Mesendoderm (in vitro differentiated cells): ENCODE measurements at regions not wholly inside any gene's neighbourhood (a gene's known extent, or its start where the extent isn't known, plus 50 kb on each side); places are given as distances from the start of the nearest gene placed in this dataset.

Experiments
- DNase-seq: peaks from one replicate; pipeline ENCODE4 v3.0.0; 2013
- H2AK5ac ChIP-seq: 2 replicates; pipeline ENCODE4 v1.6.1; 2013; ENCODE audit warnings: low read length, inconsistent platforms
- H2BK120ac ChIP-seq: 2 replicates; pipeline ENCODE4 v1.6.1; 2013; ENCODE audit warnings: low read depth, mild to moderate bottlenecking, low read length, moderate library complexity, mixed read lengths
- H2BK15ac ChIP-seq: replicated peaks from 2 replicates; pipeline ENCODE4 v1.6.1; 2013; ENCODE audit warnings: low read depth, mild to moderate bottlenecking, moderate library complexity
- H2BK5ac ChIP-seq: 2 replicates; pipeline ENCODE4 v1.6.1; 2013; ENCODE audit warnings: low read length, inconsistent platforms
- H3K18ac ChIP-seq: 2 replicates; pipeline ENCODE4 v1.6.1; 2013; ENCODE audit warnings: mild to moderate bottlenecking, low read length, mixed read lengths
- H3K23ac ChIP-seq: one replicate; pipeline ENCODE4 v1.6.1; 2013; ENCODE audit warnings: low read length
- H3K27ac ChIP-seq: 2 replicates; pipeline ENCODE4 v1.5.1; 2013; ENCODE audit warnings: low read depth, mild to moderate bottlenecking, inconsistent platforms, low read length, moderate library complexity
- H3K27me3 ChIP-seq: 2 replicates; pipeline ENCODE4 v1.6.1; 2013; ENCODE audit warnings: low read length, control low read depth, mild to moderate bottlenecking, inconsistent platforms; ENCODE audit not compliant: insufficient read depth, poor library complexity
- H3K36me3 ChIP-seq: 2 replicates; pipeline ENCODE4 v1.6.1; 2013; ENCODE audit warnings: low read length, inconsistent platforms; ENCODE audit not compliant: control insufficient read depth, insufficient read depth
- H3K4ac ChIP-seq: one replicate; pipeline ENCODE4 v1.6.1; 2013; ENCODE audit warnings: low read depth, mild to moderate bottlenecking, low read length, moderate library complexity
- H3K4me1 ChIP-seq: 2 replicates; pipeline ENCODE4 v1.6.1; 2013; ENCODE audit warnings: low read depth, low read length, inconsistent platforms; ENCODE audit not compliant: control insufficient read depth
- H3K4me2 ChIP-seq: 2 replicates; pipeline ENCODE4 v1.6.1; 2013; ENCODE audit warnings: low read length
- H3K4me3 ChIP-seq: 2 replicates; pipeline ENCODE4 v1.5.1; 2013; ENCODE audit warnings: mild to moderate bottlenecking, low read length
- H3K56ac ChIP-seq: one replicate; pipeline ENCODE4 v1.6.1; 2013; ENCODE audit warnings: low read length
- H3K79me1 ChIP-seq: 2 replicates; pipeline ENCODE4 v1.6.1; 2013; ENCODE audit warnings: low read length, inconsistent platforms
- H3K79me2 ChIP-seq: 2 replicates; pipeline ENCODE4 v1.6.1; 2013; ENCODE audit warnings: mild to moderate bottlenecking, low read length; ENCODE audit not compliant: control insufficient read depth, insufficient read depth
- H3K9ac ChIP-seq: 2 replicates; pipeline ENCODE4 v1.6.1; 2013; ENCODE audit warnings: low read length, inconsistent platforms
- H4K5ac ChIP-seq: one replicate; pipeline ENCODE4 v1.6.1; 2013; ENCODE audit warnings: low read length
- H4K8ac ChIP-seq: one replicate; pipeline ENCODE4 v1.6.1; 2013; ENCODE audit warnings: low read depth, mild to moderate bottlenecking, control low read depth, low read length, moderate library complexity
- WGBS: extraction: QIAGEN DNeasy Blood & Tissue Kit; methylation state at CpG from one replicate; pipeline ENCODE4 v1.1.7; 2013; ENCODE audit warnings: low lambda C conversion rate, missing lambda C conversion rate; ENCODE audit not compliant: insufficient coverage; ENCODE audit errors: extremely low coverage; 5-methylcytosine and 5-hydroxymethylcytosine counted together

DNA sequence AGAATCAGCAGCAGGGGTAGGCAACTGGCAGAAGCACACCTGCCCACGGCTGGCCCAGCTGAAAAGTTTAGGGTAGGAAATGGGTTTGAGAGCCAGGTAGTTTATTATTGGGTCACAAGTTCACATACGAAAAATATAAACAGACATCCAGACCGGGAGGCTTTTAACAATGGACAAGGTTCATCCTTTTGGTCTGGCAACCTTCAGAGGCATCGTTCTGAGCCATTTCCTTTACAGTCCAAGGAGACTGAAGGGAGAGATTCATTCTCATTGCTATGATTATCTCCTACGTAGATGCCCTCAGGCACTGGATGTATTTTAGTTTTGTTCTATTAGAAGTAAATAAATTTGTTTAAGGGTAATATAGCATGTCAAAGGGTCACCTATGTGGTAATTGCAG is 248.0 kb upstream of the THBS1 start:
- no CpG with 5 or more reads among the region's 5 CpGs for WGBS

GRCh38 chr15:39333393-39333792 is 247.5 kb upstream of the THBS1 start:
- H3K4me1 ChIP-seq, result no peaks in the 10 kb centered on the region
- no peak overlapping the region for H2BK15ac ChIP-seq
- no peak overlapping the region for H3K4ac ChIP-seq
- H3K27me3 ChIP-seq, result no peaks in the 10 kb centered on the region
- no peak overlapping the region for H3K9ac ChIP-seq
- H3K27ac ChIP-seq, result no peak overlapping the region
- H2BK5ac ChIP-seq, result no peak overlapping the region
- no peaks in the 10 kb centered on the region for H3K36me3 ChIP-seq
- no peak overlapping the region for H3K4me2 ChIP-seq
- DNase-seq, result no peak
- no CpG with 5 or more reads among the region's 3 CpGs for WGBS
- H2BK120ac ChIP-seq, result no peak overlapping the region
- H3K56ac ChIP-seq, result no peak overlapping the region
- H2AK5ac ChIP-seq, result no peak overlapping the region
- no peaks in the 10 kb centered on the region for H3K79me1 ChIP-seq
- no peaks in the 10 kb centered on the region for H3K79me2 ChIP-seq
- no peak overlapping the region for H3K4me3 ChIP-seq
- no peak overlapping the region for H3K18ac ChIP-seq
- no peak overlapping the region for H4K5ac ChIP-seq
- H3K23ac ChIP-seq, result no peak overlapping the region
- no peak overlapping the region for H4K8ac ChIP-seq

More for the DNA sequence above, 248.0 kb upstream of the THBS1 start:
- Histone ChIP-seq H3K79me2 (no peaks in the 10 kb centered on the region), H2BK120ac (no peak overlapping the region), H3K9ac (no peak overlapping the region), H3K56ac (no peak overlapping the region), H3K18ac (no peak overlapping the region), H3K79me1 (no peaks in the 10 kb centered on the region), H2BK15ac (no peak overlapping the region), H3K4me2 (no peak overlapping the region), H3K4ac (no peak overlapping the region), H4K8ac (no peak overlapping the region), H3K4me3 (no peak overlapping the region), H4K5ac (no peak overlapping the region), H2BK5ac (no peak overlapping the region), H3K23ac (no peak overlapping the region), H3K27me3 (no peaks in the 10 kb centered on the region), H3K27ac (no peak overlapping the region), H3K4me1 (no peaks in the 10 kb centered on the region), H2AK5ac (no peak overlapping the region), H3K36me3 (no peaks in the 10 kb centered on the region)
- no peak for DNase-seq

DNA sequence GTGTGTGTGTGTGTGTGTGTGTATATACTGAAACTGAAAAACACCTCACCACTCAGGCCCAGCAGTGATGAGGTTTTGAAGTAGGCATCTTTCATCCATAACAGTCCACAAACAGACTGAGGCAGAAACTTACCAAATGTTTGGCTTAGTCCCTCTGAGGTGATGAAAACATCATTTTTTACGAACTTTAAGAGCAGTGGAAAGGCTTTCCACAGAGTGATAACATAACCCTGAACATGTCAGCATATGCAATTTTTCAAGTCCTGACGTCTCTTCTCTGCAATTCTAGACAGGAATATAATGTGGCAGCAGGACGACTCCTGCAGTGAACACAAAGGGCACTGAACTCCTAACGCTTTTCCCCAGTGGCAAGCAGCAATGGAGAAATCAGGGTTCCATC is 247.0 kb upstream of the THBS1 start:
- H2BK120ac ChIP-seq, result no peak overlapping the region
- no peak overlapping the region for H3K4ac ChIP-seq
- H3K4me1 ChIP-seq, result no peaks in the 10 kb centered on the region
- no peak overlapping the region for H2BK15ac ChIP-seq
- H3K79me1 ChIP-seq, result no peaks in the 10 kb centered on the region
- H3K23ac ChIP-seq, result no peak overlapping the region
- H3K18ac ChIP-seq, result no peak overlapping the region
- DNase-seq, result no peak
- H3K36me3 ChIP-seq, result no peaks in the 10 kb centered on the region
- no CpG with 5 or more reads among the region's 4 CpGs for WGBS
- no peak overlapping the region for H2BK5ac ChIP-seq
- no peaks in the 10 kb centered on the region for H3K27me3 ChIP-seq
- H3K4me2 ChIP-seq, result no peak overlapping the region
- H3K27ac ChIP-seq, result no peak overlapping the region
- H3K9ac ChIP-seq, result no peak overlapping the region
- H2AK5ac ChIP-seq, result no peak overlapping the region
- no peak overlapping the region for H3K4me3 ChIP-seq
- H4K8ac ChIP-seq, result no peak overlapping the region
- no peak overlapping the region for H4K5ac ChIP-seq
- no peaks in the 10 kb centered on the region for H3K79me2 ChIP-seq
- no peak overlapping the region for H3K56ac ChIP-seq

DNA sequence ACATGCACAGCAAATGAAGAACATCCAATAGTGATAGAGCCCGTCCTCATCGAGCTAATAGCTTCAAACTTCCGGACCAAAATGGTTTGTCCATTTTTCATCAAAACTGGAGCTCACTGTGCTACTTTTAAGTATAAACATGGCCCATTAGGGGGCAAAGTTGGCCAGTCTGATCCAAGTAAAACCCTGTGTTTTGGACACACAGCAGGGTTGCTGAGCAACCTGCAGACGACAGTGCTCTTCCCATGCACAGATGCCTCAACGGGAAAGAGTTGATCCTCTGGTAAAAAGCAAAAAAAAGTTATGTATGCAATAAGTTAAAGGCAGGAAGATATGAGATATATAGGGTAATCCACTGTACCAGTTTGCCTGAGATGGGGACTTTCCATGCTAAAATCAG is 244.0 kb upstream of the THBS1 start:
- no peaks in the 10 kb centered on the region for H3K4me1 ChIP-seq
- no peak overlapping the region for H3K27ac ChIP-seq
- H3K79me1 ChIP-seq, result no peaks in the 10 kb centered on the region
- H3K9ac ChIP-seq, result no peak overlapping the region
- DNase-seq, result no peak
- H2AK5ac ChIP-seq, result no peak overlapping the region
- H2BK120ac ChIP-seq, result no peak overlapping the region
- no peak overlapping the region for H2BK5ac ChIP-seq
- no peaks in the 10 kb centered on the region for H3K79me2 ChIP-seq
- H3K23ac ChIP-seq, result no peak overlapping the region
- no peak overlapping the region for H3K4me3 ChIP-seq
- no peak overlapping the region for H3K56ac ChIP-seq
- H3K4me2 ChIP-seq, result no peak overlapping the region
- no peak overlapping the region for H3K18ac ChIP-seq
- H3K36me3 ChIP-seq, result no peaks in the 10 kb centered on the region
- H2BK15ac ChIP-seq, result no peak overlapping the region
- H3K4ac ChIP-seq, result no peak overlapping the region
- no CpG with 5 or more reads among the region's 5 CpGs for WGBS
- no peaks in the 10 kb centered on the region for H3K27me3 ChIP-seq
- H4K8ac ChIP-seq, result no peak overlapping the region
- H4K5ac ChIP-seq, result no peak overlapping the region

GRCh38 chr15:39338251-39338650 is 242.6 kb upstream of the THBS1 start:
- no peaks in the 10 kb centered on the region for H3K79me1 ChIP-seq
- no peak for DNase-seq
- H2BK120ac ChIP-seq, result no peak overlapping the region
- H4K5ac ChIP-seq, result no peak overlapping the region
- H3K79me2 ChIP-seq, result no peaks in the 10 kb centered on the region
- H3K56ac ChIP-seq, result no peak overlapping the region
- H2BK5ac ChIP-seq, result no peak overlapping the region
- H4K8ac ChIP-seq, result no peak overlapping the region
- H3K4me1 ChIP-seq, result no peaks in the 10 kb centered on the region
- H3K36me3 ChIP-seq, result no peaks in the 10 kb centered on the region
- no peak overlapping the region for H3K4me3 ChIP-seq
- H2AK5ac ChIP-seq, result no peak overlapping the region
- H3K27ac ChIP-seq, result no peak overlapping the region
- no peaks in the 10 kb centered on the region for H3K27me3 ChIP-seq
- WGBS, result no CpG with 5 or more reads among the region's 4 CpGs
- no peak overlapping the region for H3K4ac ChIP-seq
- no peak overlapping the region for H3K9ac ChIP-seq
- H2BK15ac ChIP-seq, result no peak overlapping the region
- H3K23ac ChIP-seq, result no peak overlapping the region
- H3K4me2 ChIP-seq, result no peak overlapping the region
- no peak overlapping the region for H3K18ac ChIP-seq

GRCh38 chr15:39340903-39341645 is 239.8 kb upstream of the THBS1 start:
- Histone ChIP-seq H3K79me1 (no peaks in the 10 kb centered on the region), H3K18ac (no peak overlapping the region), H3K4ac (no peak overlapping the region), H4K8ac (no peak overlapping the region), H2AK5ac (no peak overlapping the region), H4K5ac (no peak overlapping the region), H3K4me3 (no peak overlapping the region), H2BK5ac (no peak overlapping the region), H3K79me2 (no peaks in the 10 kb centered on the region), H3K27ac (no peak overlapping the region), H3K4me2 (no peak overlapping the region), H3K27me3 (no peaks in the 10 kb centered on the region), H3K23ac (no peak overlapping the region), H3K56ac (no peak overlapping the region), H3K36me3 (no peaks in the 10 kb centered on the region), H3K9ac (no peak overlapping the region), H2BK120ac (no peak overlapping the region), H2BK15ac (no peak overlapping the region), H3K4me1 (no peaks in the 10 kb centered on the region)
- no CpG with 5 or more reads among the region's 13 CpGs for WGBS
- no peak for DNase-seq
